Neural crest cell (in vitro differentiated cells): ENCODE measurements at regions not wholly inside any gene's neighbourhood (a gene's known extent, or its start where the extent isn't known, plus 50 kb on each side); places are given as distances from the start of the nearest gene placed in this dataset.

Experiments
- DNase-seq: peaks from one replicate; pipeline ENCODE4 v3.0.0; 2021; ENCODE audit warnings: low read depth, mixed read lengths, low spot score
- H3K27ac Mint-ChIP-seq: one replicate; pipeline ENCODE4 v1.8.0; 2021; ENCODE audit warnings: mild to moderate bottlenecking, mixed read lengths; ENCODE audit not compliant: unreplicated experiment
- H3K27me3 Mint-ChIP-seq: 2 replicates; pipeline ENCODE4 v1.8.0; 2021; ENCODE audit warnings: low read depth, mild to moderate bottlenecking, mixed read lengths
- H3K36me3 Mint-ChIP-seq: 2 replicates; pipeline ENCODE4 v1.8.0; 2021; ENCODE audit warnings: low read depth, mild to moderate bottlenecking, mixed read lengths
- H3K4me1 Mint-ChIP-seq: 2 replicates; pipeline ENCODE4 v1.8.0; 2021; ENCODE audit warnings: mixed read lengths
- H3K4me3 Mint-ChIP-seq: one replicate; pipeline ENCODE4 v1.8.0; 2021; ENCODE audit warnings: mild to moderate bottlenecking, mixed read lengths
- H3K9me3 Mint-ChIP-seq: 2 replicates; pipeline ENCODE4 v1.8.0; 2021; ENCODE audit warnings: mixed read lengths
- CTCF ChIP-seq: fragments of 200-600 bp; sonication (generic); conservative IDR thresholded peaks from 2 replicates; pipeline ENCODE4 v1.5.0; 2021; ENCODE audit warnings: antibody characterized with exemption, mild to moderate bottlenecking

GRCh38 chr20:39311851-39312506 lies 349.8 kb downstream of the DHX35 start:
- Mint-ChIP-seq H3K36me3 (no peaks in the 10 kb centered on the region), H3K27me3 (peaks cover 28% of the 10 kb centered on the region), H3K9me3 (peaks cover 4% of the 10 kb centered on the region), H3K27ac (no peak overlapping the region), H3K4me3 (no peak overlapping the region), H3K4me1 (no peaks in the 10 kb centered on the region)
- DNase-seq = no peak
- TF ChIP-seq CTCF = no peak

- Mint-ChIP-seq H3K27ac (no peak overlapping the region), H3K36me3 (no peaks in the 10 kb centered on the region), H3K4me3 (no peak overlapping the region), H3K9me3 (peaks cover 4% of the 10 kb centered on the region), H3K27me3 (peaks cover 23% of the 10 kb centered on the region), H3K4me1 (no peaks in the 10 kb centered on the region)
- TF ChIP-seq CTCF = no peak
- DNase-seq = no peak
Measured at GRCh38 chr20:39310363-39310995, 348.3 kb downstream of the DHX35 start.

GRCh38 chr20:39309458-39309857 lies 347.3 kb downstream of the DHX35 start:
- H3K4me3 Mint-ChIP-seq = no peak overlapping the region
- H3K4me1 Mint-ChIP-seq = no peaks in the 10 kb centered on the region
- H3K27me3 Mint-ChIP-seq = peaks cover 14% of the 10 kb centered on the region
- no peak for DNase-seq
- no peaks in the 10 kb centered on the region for H3K36me3 Mint-ChIP-seq
- no peak for TF ChIP-seq CTCF
- peaks cover 4% of the 10 kb centered on the region for H3K9me3 Mint-ChIP-seq
- H3K27ac Mint-ChIP-seq = no peak overlapping the region

GRCh38 chr20:39302312-39302711 lies 340.2 kb downstream of the DHX35 start:
- H3K27me3 Mint-ChIP-seq = peaks cover 5% of the 10 kb centered on the region
- no peak for DNase-seq
- no peaks in the 10 kb centered on the region for H3K36me3 Mint-ChIP-seq
- TF ChIP-seq CTCF = no peak
- peaks cover 1% of the 10 kb centered on the region for H3K9me3 Mint-ChIP-seq
- H3K4me1 Mint-ChIP-seq = no peaks in the 10 kb centered on the region
- H3K27ac Mint-ChIP-seq = no peak overlapping the region
- no peak overlapping the region for H3K4me3 Mint-ChIP-seq

- Mint-ChIP-seq H3K27ac (no peak overlapping the region), H3K36me3 (no peaks in the 10 kb centered on the region), H3K4me1 (no peaks in the 10 kb centered on the region), H3K27me3 (peaks cover 2% of the 10 kb centered on the region), H3K9me3 (no peaks in the 10 kb centered on the region), H3K4me3 (no peak overlapping the region)
- TF ChIP-seq CTCF = no peak
- DNase-seq = no peak
Measured at GRCh38 chr20:39299783-39300182, 337.6 kb downstream of the DHX35 start.
